IPS DF 4.7 (cell line): ENCODE measurements at regions not wholly inside any gene's neighbourhood (a gene's known extent, or its start where the extent isn't known, plus 50 kb on each side); places are given as distances from the start of the nearest gene placed in this dataset.
"Not testable (repeated sequence)": the region's sequence is repeated elsewhere in the genome, so short reads cannot be mapped to it uniquely, and the experiment has no call there.

ENCODE experiments used
- DNase-seq: peaks from one replicate; pipeline ENCODE4 v3.0.0-alpha.2; 2013; ENCODE audit warnings: low spot score; ENCODE audit errors: extremely low read depth

DNA sequence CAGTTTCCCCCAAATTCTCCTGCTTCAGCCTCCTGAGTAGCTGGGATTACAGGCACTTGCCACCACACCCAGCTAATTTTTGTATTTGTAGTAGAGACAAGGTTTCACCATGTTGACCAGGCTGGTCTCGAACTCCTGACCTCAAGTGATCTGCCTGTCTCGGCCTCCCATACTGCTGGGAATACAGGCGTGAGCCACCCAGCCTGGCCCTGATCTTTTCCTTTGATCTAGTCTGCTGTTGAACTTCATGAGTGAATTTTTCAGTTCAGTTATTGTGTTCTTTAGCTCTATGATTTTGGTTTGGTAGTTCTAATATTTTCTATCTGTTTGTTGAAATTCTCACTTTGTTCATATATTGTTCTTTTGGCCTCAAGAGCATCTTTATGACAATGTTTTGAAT is 83.4 kb upstream of the RAP2C start:
- DNase-seq: not testable (repeated sequence)

DNA sequence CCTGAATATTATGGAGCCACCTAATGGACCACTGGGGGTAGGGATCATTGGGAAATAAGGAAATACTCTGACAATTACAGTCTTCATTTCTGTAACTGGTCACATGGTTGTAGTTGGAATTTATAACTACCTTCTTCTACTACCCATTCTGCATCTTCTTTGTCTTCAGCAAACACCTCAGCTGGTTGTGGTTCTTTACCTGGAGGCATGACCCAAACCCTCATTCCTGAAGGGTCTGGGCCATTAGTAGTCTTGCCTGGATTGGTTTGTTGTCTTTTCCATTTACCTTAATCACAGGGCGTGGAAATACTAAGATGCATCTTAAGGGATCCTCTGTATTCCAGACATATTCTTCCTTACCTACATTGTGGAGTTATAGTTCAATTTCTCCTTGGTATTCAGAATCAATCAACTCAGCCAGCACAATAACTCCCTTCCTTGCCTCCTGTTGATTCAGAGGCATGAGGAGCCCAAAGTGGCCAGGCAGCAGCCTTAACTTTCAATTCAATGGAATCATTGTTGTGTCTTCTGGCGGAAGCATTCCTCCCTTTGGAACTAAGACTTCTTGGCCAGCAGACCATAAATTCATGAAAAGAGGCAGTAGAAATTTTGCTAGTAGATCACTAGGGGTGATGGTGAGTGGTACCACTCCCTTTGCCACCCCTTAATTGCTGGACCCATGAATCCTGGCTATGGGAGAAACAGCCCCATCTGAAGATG is 75.7 kb upstream of the RAP2C start:
- no peak for DNase-seq

DNA sequence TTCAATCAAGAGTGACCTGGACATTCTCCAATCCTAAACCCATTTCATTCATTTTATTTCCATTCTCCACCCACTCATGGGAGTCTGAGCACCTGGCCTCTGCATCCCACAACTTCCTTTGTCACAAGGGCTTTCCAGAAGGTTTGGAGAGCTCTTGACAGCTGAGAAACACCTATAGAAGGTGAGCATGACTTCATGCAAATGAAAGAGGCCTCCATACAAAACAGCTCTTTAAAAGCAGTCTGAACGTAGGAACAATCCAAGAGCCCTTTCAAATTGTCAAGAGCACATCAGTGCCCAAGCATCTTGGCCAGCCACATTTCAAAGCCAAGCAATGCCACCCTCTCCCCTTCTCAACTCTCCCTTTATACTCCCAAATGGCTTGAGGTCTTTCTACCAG is 74.9 kb upstream of the RAP2C start:
- DNase-seq: no peak

DNA sequence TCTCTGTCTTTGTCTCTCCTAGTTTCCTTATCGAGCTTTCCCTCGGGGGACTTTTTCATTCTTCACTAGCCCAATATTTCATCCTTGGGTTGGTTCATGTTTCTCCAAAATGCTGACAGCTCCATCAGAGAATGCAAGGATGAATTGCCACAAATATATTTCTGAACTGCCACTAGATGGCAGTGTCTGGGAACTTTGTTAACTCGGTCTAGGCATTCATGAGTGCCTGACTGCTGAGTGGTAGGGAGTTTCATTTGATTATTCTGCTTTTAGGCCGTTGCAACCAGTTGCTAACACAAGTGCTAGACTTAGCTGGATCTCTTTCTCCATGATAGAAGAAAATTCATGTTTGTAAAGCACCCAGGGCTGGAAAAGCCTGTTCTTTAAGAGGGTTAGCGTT is 73.5 kb upstream of the RAP2C start:
- DNase-seq: peak; percentile 19

DNA sequence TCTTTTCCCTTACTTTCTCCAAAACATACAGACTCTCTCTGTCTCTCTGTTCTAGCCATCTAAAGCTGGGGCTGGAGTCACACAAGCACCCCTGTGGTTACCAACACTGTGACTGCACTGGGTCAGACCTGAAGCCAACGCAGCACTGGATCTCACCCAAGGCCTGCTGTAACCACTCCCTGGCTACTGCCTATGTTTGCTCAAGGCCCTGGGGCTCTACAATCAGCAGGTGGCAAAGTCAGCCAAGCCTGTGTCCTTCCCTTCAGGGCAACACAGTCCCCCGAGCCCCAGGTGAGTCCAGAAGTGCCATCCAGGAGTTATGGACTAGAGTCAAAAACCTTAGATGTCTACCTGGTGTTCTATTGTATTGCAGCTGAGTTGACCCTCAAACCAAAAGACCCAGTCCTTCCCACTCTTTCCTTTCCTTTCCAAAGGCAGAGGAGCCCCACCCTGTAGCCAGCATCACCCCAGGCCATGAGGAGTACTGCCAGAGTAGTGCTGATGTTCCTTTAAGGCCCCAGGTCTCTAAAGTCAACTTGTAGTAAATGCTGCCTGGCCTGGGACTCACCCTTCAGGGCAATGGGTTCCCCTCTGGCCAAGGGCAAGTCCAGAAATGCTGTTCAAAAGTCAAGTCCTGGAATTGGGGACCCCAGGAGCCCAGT is 58.8 kb upstream of the RAP2C start:
- DNase-seq: no peak

DNA sequence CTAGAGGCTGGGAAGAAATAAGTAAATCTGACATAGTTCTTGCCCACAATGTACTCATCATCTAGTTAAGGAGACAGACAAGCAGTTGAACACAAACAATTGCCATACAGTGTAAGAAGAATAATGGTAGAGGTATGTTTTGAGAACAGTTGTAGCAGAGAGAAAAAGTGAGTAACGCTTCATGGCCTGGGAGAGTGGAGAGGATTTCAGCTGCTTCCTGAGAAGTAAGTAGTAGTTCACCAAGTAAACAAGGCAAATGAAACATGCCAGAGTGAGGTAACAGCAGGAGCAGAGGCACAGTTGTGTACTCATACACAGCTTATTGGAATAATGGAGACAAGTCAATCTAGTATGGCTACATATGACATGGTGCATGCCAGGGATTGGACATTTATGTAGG is 53.6 kb upstream of the RAP2C start:
- no peak for DNase-seq

DNA sequence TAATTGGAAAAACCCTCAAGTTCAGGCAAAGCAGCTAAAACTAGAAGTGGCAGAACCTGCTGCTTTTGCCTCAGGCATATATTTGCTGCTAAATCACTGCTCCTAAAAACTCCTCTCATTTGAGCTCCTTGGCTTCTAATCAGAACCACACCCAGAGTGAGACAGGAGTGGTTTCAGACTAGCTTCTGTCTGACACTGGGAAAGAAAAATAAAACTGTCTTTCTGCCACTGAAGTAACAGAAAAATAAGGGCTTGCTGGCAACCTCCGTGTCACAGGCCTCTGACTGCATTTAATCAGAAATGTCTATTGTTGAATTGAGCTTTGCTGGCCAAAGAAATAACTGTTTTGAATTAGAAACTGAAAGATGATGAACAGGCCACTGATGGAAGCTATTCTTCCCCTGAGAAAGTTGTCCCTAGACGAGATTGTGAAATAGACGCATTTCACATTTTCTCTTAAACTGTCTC is 52.1 kb upstream of the RAP2C start:
- DNase-seq: no peak

DNA sequence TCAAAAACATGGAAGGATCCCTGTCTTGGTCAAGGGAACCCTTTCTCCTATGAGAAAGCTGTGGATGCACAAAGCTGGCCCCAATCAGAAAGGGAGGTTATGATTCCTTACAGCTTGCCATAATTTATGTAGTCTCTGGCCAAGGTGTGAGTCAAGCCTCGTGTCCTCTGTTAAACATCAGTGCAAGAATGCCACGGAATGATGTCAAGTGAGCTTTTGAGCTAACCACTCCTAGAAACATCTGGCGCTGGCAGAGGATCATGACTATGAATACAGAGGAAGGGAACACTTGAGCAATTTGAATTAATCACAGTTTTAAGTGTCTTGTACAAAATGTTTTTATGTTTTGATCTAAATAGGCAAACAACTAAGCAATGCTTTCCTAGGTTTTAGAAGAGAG is 51.5 kb upstream of the RAP2C start:
- no peak for DNase-seq

DNA sequence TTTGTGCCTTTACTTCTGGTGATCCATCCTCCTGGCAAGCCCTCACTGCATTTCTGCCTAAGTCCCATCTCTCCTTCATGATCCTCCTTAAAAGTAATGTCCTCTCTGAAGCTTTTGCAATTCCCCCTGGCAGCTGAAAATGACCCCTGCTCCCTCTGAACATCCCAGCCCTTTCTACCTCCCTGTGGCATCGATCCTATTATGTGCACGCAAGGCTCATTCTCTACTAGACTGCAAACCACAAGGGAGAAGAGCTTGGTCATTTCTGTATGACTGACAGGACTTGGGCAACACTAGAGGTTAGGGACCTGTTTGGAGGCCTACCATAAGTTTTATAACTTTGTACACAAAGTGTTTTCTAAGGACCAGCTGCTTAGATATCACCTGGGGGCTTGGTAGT is 50.8 kb upstream of the RAP2C start:
- no peak for DNase-seq
